Activated T-cell treated with anti-CD3 and anti-CD28 coated beads for 24 hours (primary cell): ENCODE measurements at regions not wholly inside any gene's neighbourhood (a gene's known extent, or its start where the extent isn't known, plus 50 kb on each side); places are given as distances from the start of the nearest gene placed in this dataset.

Source experiments
- DNase-seq: peaks from one replicate; pipeline ENCODE4 v3.0.0-alpha.2; 2020; ENCODE audit warnings: low read depth

DNA sequence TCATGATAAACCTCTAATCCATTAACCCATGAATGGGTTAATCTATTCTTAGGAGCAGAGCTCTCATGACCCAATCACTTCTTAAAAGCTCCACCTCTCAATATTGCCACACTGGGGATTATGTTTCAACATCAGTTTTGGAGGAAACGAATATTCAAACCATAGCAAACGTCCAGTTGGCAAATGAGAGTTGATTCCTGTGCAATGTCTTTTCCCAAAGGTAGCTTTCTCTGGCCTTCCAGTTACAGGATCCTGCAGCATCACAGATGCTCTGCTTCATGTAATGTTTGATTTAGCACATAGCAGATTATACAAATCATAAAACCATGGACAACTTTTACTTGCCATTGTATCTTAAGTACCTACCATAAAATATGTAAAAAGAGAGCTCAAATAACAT is 481.0 kb downstream of the TNS1 start:
- no peak for DNase-seq

DNA sequence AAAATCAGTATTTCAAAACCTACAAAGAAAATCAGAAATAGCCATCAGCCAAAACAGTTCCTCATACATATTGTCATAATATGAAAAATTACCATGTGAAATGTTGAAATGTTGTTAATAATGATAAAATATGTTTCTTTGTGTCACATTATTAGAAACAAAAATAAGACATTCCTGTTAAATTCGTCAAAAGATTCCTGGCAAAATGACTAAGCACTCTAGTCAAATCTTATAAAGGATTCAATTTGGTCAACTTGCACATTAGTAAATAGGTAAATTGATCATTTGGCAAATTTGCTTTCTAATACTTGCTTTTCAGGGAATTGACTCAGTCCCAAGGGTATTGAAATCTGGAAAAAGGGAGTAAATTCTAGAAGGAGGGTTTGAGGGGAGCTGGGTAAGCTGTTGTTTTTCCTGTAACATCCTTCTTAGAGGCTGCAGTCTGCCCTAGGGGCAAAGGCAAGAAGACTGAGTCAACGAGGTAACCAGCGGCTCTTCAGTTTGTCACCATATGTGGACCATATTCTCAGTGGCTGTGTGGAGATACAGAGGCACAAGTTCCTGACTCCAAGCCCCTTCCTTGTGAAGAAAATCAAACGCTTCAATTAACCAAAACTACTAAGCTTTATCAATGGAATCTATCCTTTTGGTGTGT is 482.3 kb downstream of the TNS1 start:
- DNase-seq: no peak

DNA sequence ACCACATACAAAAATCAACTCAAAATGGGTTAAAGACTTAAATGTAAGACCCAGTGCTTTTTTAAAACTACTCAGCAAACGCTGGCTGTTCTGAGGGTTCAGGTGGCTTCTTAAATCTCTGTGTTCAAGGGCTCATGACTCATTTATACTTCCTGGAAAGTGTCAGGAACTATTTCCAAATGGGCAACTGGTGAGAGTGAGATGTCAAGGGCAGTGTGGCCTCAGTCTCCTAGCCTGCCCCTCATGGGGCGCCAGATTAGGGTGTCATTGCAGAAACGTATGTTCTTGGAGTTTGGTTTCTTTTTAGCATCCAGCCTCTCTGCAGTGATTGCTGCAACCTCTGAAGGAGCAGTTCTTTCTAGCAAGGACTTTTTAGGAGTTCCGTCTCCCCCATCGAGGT is 485.4 kb downstream of the TNS1 start:
- DNase-seq: no peak

DNA sequence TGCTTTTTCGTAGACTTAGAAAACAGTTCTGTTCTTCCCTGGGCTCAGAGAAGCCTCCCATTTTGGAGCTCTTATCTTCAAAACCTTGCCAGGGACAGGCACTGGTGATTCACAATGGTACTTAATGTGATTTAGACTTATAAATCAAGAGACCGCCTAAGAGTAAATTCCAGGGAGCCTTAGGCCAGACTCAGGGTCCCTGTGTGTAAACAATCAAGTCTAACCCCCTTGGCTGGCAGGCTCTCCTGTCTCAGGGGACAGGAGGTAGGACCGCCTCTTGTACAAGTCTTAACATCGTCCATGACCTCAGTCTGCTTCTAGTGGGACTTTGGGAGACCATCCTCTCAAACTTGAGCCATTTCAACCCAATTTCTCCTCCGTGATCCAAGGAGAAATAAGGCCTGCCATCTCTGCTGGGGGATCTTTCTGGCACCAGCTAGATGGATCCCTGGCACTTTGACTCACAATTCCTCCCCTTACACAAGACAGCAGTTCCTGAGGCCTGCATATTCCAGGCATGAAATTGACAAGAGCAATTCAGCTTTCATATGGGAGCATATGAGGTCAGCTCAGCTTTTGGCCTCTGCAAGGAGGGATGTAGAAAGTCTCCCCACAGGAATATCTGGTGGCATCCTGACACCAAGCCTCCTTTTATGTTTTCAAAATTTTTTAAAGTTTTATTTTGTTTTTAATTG is 487.0 kb downstream of the TNS1 start:
- DNase-seq: no peak

DNA sequence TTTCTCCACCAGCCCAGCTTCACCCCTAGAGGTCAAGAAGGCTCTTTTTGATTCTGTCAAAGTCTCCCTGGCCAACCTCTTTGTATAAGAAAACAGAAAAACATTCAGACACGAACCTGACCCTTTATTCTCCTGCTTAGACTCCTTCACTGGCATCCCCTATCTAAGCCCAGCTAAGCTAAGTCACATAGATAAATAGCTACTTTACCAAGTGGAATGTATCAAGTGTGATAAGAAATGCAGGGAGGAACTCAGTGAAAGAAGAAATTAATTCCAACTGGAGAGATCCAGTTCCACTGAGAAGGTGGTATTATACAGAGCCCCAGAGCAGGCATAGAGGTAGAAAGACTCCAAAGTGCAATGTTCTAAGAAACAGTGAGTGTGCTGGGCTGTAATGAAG is 489.5 kb downstream of the TNS1 start:
- no peak for DNase-seq

DNA sequence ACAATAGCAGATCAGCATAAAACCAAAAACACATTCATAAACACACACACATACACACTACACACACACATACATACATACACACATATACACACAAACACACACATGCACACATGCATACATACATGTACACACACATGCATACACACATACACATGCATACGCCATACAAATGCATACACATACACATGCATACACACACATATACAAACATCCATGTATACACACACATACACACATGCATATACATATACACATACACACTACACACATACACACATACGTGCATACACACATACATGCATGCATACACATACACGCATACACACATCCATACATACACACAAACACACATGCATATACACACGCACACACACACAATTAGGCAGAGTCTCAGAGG is 490.1 kb downstream of the TNS1 start:
- DNase-seq: no peak

DNA sequence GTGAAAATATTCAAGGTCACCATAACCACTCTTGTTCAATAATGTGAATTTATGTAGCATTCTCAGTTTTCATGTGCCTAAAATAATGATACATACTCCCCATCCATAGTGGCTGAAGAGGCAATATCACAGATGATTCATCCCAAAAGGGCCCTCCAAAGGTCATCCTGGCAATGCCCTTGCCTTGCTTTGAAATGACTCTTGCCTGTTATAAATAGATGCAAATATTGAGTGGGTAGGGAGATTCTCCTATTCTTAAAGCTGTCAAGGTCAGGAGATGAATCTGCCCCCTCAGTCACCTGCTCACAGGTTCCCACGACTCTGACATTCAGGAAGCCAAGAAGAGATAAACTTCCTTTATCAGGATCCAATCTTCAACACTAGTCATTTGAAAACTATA is 490.5 kb downstream of the TNS1 start:
- no peak for DNase-seq

DNA sequence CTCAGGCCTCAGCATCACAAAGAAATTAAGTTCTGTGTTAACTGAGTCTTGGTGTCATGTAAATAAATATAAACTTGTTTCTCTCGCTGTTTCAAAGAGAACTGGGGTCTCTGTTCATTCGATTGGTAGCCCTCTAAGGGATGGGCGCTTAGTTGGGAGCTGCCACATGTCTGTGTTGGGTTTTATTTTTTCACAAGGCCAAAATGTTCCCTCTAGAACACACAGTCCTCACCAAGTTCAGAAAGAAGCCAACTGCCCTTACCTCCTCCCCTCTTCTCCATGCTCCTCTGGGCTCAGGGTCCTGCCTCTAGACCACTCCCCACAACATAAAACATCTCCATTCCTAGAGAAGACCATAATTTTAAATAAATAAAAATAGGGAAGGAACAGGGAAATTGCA is 490.9 kb downstream of the TNS1 start:
- DNase-seq: no peak

DNA sequence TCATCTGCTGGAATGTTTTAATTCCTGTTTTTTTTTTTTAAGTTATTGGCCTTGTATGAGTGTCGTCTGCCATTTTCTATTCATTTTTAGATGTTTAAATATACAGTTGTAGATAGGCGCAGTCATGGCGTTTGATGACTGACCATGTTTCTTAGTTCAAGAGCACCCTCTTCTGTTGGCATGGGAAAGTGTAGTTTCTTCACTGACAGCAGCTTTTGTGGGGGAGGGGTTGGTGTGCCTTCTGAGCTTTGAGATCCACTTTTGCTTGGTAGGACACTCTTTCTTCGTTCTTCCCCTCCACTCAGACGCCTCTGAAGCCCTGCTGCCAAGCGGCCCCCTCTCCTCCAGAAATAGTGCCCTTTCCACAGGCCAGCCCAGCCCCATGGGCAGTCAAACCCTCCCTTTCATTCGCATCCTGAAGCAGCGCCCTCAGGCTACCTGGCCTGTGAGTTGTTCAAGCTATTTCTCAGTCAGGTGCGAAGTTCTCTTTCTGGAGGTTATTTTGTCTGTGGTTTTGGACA is 492.0 kb downstream of the TNS1 start:
- peak; percentile 20 for DNase-seq

DNA sequence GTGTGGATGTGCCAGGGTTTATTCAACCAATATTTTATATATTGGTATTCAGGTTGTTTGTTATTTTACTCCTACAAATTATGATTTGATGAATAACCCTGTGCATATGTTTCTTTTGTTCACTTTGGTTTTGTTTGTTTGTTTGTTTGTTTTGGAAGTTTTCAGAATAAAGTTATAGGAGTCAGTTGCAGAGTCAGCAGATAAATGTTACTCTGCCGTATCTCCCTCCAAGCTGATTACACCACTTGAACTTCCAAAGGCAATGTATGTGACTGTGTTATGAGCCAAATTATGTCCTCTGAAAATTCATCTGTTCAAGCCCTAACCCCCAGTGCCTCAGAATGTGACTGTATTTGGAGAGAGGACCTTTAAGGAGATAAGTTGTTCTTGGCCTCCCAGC is 497.5 kb downstream of the TNS1 start:
- no peak for DNase-seq

DNA sequence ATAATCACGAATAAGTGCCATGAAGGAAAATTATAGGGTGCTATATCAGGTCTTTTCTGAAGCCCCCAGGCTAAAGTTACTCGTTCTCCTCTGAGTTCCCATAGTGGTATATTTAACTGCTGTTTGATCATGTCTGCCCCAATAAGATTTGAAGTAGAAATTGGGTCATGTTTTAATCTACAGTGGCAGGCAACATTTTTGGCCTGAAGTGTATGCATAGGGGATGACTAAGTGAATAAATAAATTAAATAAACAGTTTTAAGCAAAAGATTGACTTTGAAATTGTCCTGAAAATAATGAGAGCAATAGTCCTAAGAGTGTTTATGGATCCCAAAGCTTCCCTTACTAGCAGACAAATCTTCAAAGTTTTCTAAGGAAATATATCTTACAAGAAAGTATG is 500.9 kb downstream of the TNS1 start:
- DNase-seq: no peak

DNA sequence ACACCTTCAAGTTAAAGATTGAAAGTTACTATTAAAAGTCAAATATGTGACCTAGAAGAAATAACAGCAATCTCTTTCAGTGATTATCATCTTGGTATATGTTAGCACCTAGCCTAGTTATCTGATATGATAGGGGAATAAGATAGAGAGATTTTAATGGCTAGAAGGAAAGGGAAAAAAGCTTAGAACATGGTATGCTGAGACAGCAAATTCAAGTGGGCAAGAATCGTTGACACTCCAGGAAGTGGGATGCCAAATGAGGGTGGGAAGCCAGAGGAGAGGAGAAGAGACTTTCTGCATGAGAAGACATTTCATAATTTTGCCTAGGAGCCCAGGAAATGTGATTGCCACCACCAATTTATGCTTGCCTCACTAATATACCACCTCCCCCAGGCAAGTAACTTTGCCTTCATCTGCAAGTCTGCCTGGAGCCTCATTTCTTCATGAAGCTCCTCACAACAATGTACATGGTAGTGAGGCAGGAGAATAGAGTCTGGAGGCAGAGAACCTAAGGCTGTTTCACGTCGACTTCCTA is 504.9 kb downstream of the TNS1 start:
- no peak for DNase-seq

DNA sequence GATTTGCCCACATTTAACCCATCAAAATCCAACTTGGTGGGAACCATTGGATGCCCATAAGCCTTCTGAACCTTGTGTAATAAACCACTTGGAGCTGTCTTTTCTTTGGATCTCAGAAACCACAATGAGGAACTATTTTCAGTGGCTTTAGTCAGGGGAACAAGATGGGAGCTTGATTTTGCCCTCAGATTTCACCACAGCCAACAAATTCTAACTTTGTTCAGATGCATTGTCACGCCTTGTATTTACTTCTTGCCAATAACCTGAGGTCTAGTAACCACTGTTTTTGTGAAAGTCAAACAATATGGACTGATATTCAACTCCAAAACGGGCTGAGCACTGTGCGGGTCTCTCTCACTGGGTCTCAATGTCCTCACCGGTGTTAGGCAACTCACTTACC is 508.2 kb downstream of the TNS1 start:
- DNase-seq: no peak

DNA sequence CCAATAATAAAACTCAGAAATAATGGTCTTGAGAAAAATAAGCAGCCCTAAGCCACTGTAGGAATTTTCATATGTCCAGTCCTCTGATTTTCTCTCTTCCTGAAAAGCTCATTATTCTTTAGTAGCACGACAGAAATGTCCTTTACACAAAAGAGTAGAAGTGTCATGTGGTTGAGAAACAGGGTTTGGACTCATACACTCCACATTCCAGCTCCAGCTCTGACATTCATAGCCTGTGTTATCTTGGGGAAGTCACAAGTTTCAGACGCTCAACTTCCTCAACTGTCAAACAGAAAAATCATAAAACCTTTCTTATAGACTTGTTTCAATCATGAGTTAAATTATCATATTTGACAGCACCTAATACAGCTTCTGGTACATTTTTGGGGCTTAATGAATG is 511.5 kb downstream of the TNS1 start:
- no peak for DNase-seq

DNA sequence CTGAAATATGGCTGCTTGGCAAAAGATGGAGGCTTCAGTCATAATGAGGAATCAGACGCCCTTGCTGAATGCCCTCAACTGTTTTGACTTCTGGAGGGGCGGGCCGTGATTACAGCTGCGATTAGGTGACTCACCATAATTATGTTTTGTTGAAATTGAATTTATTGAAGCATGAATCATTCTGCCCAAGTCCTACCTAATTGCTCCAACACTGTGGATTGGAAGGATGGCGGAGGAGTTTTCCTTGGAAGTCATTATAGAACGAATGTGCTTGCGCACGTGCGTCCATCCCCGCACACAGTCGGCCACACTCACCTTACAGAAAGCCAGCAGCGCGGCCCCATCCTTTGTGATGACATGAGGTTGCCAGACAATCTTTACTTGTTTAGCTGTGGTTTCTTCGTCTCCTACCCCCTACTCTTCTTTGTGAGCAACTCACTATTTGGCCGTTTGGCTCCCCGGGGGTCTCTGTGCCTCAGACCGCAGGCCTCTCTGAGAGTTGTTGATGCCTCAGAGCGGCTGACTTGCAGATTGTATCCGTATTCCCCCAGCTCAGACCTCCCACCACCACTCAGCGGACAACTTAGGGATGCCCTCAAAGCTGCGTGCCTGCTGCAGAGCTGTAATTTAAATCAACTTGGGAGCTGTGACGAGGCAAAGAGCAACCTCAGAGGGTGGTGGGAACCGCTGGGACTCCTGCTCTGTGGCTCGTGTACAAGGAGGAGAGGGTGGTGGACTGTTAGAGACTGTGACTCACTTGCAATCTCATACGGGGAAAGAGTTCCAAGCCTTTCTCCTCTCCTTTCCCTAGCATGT is 513.4 kb downstream of the TNS1 start:
- DNase-seq: no peak

DNA sequence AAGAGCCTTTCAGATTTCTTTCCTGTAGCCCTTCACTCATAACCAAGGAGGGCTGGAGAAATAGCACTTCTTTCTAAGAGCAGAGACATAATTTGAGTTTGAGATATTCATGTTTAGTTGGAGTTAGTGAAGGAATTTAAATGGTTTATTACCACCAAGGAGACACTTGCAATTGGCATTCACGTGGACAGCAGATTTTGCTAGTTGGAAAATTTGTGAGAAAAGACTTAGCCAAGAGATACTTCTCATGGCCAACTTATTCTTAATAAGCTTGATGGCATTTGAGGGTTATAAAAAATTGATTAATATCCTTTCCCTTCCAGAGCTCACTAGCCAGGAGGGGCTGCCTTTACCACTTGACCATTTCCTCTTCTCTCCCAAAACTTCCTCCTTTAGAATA is 518.7 kb downstream of the TNS1 start:
- DNase-seq: no peak

DNA sequence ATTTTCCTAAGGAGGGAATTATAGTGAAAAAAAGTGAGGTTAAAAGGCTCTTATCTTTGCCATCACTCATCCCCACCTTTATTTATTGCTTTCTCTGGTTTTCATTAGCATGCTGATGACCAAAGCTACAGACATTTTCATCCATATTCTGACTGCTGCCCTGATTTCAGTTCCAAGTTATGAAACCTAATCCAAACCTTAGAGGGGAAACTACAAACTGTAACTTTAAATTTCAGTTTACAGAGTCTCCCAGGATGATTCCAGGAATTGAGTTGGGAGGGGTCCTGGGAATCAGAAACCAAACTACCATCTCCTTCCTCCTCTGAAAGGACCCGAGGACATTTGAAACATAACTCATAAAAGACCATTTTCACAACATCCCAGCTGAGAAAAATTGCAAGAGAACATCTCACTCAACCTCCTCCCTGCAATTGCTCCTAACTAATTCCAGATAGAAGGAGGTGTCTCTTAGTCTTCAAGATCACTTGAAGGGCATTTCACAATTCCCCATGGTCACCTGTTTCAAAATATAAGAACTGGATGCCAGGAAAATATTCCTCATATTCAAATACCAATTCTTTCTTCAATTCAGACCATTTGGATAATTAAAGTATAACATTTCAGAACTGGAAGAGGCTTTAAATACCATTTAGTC is 520.6 kb downstream of the TNS1 start:
- no peak for DNase-seq

DNA sequence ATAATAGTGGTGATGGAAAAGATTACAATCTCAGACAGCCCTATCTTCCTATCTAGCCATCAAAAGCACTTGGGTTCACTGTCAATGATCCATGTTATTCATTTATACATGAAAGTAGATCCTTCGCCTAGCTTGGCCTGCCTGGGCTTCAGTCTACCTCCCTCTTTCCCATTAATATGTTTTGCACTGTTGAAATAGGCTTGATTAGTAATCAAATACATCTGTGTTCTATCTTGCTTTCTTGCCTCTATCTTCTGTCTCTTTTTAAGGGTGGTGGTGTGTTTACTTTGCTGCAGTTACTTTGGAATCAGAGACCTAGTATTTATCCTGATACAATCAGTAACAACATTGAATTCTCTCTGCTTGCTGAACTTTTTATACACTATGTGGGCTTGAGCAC is 521.2 kb downstream of the TNS1 start:
- DNase-seq: no peak

DNA sequence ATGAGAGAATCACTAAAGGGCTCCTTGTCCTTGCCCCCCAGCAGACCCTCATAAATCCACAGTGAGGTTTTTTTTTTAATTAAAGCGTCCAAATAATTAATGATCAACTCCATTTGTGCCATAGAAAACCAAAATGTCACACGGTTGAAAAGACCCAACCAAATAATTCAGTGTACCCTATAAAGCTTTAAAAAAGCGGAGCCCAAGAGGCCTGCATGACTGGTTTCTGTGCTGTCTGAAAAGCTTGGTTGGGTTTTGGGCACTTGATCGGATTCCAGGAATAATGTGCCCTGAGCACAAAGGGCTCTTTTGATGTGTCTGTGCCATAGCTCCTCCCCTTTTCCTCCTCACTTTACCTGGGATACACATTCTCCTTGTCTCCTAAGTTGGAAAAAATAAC is 523.2 kb downstream of the TNS1 start:
- no peak for DNase-seq

DNA sequence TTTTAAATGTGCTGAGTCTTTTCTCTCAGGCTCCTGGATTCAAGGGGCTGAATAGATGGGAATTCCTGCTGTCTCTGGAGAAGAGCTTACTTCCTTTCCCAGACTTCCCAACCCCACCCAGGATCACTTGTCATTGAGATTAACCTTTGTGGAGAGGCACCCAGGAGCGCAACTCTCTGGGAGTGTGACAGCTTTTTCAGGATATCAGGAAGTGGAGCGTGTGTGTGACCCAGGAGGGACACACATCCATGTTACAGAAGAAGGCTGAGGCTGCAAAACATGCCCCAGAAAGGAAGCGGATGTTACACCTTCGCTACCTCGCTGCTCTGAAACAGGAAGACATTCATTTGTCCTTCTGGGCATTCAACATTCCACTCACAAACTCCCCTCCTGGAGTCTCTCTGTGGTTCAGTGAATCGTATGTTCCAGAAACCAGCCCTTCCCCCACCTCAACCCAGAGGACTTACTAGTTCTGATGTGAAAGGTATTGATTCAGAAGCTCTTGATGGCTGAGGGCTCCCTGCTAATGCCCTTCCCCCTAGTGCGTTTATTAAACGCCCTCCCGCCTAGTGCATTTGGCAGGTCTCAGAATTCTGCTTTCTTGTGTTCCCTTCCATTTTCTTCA is 523.9 kb downstream of the TNS1 start:
- DNase-seq: no peak

DNA sequence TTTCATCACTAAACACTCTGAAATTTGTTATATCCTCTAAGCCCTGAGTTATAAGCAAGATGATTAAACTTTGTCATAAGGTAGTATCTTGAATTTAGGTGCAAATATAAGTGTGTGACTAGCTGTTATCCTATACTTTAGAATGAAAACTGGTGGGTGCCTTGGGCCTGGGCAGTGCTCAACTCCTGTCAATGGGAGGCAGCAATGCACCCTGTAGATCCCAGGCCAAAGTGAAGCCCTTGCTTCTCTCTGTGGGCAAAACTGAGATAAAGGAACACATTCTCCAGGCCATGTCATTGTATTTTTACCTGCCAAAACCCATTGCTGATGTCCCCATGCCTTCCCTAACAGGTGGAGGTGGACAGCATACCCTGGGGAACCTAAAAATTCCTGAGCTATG is 525.2 kb downstream of the TNS1 start:
- DNase-seq: no peak

DNA sequence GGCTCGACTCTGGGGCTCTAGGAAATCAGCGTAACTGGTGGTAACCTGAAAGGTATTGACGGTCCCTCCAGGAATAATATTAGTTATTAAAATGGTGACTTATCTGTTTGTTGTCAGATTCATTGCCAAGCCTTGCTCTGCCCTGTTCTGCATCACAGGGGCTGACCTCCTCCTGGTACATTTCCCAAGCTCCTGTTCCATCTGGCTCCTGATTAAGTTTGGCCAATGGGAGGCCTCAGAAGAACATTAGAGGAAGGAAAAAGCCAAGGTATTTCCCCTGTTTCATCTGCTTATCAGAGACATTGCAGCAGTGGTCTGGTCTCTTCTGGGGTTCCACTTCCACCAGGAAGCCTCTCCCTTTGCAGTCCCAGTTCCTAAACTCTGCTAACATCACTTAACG is 527.0 kb downstream of the TNS1 start:
- no peak for DNase-seq
